OCI-LY3 (cell line): ENCODE measurements at regions not wholly inside any gene's neighbourhood (a gene's known extent, or its start where the extent isn't known, plus 50 kb on each side); places are given as distances from the start of the nearest gene placed in this dataset.

Experiments
- H2AFZ ChIP-seq: fragments of 200-600, 300-600 bp; shearing (Covaris generic); 2 replicates; pipeline ENCODE4 v1.6.0; 2014; ENCODE audit warnings: antibody characterized with exemption, low read depth, low read length
- H3K27ac ChIP-seq: fragments of 200-600, 300-600 bp; sonication (generic); 2 replicates; pipeline ENCODE4 v1.5.1; 2014; ENCODE audit warnings: mild to moderate bottlenecking, low read length, moderate library complexity, mixed read lengths
- H3K27me3 ChIP-seq: fragments of 200-600, 300-600 bp; sonication (generic); 2 replicates; pipeline ENCODE4 v1.6.1; 2014; ENCODE audit warnings: low read depth, low read length, mixed read lengths
- H3K36me3 ChIP-seq: fragments of 200-600, 300-600 bp; sonication (generic); replicated peaks from 2 replicates; pipeline ENCODE3; 2014; ENCODE audit warnings: low read depth, low read length, mixed read lengths
- H3K4me1 ChIP-seq: fragments of 300-600, 200-600 bp; sonication (generic); 2 replicates; pipeline ENCODE4 v1.6.1; 2014; ENCODE audit warnings: low read length, mixed read lengths
- H3K4me2 ChIP-seq: fragments of 200-600, 300-600 bp; sonication (generic); 2 replicates; pipeline ENCODE4 v1.6.1; 2014; ENCODE audit warnings: low read length, mixed read lengths
- H3K4me3 ChIP-seq: fragments of 300-600, 200-600 bp; sonication (generic); 2 replicates; pipeline ENCODE4 v1.5.1; 2014; ENCODE audit warnings: antibody characterized with exemption, mild to moderate bottlenecking, low read length, moderate library complexity
- H3K79me2 ChIP-seq: fragments of 300-600, 200-600 bp; shearing (Covaris generic); 2 replicates; pipeline ENCODE4 v1.6.1; 2014; ENCODE audit warnings: mild to moderate bottlenecking, low read length, mixed read lengths
- H3K9ac ChIP-seq: fragments of 300-600, 200-600 bp; shearing (Covaris generic); 2 replicates; pipeline ENCODE4 v1.6.0; 2014; ENCODE audit warnings: mild to moderate bottlenecking, low read length, moderate library complexity
- H3K9me3 ChIP-seq: fragments of 200-600, 300-600 bp; shearing (Covaris generic); 2 replicates; pipeline ENCODE4 v1.6.1; 2014; ENCODE audit warnings: low read length, mixed read lengths; ENCODE audit not compliant: insufficient read depth
- H4K20me1 ChIP-seq: fragments of 200-600, 300-600 bp; sonication (generic); 2 replicates; pipeline ENCODE4 v1.6.1; 2016; ENCODE audit warnings: low read length, mixed read lengths; ENCODE audit not compliant: insufficient read depth
- CTCF ChIP-seq: fragments of 200-600, 300-600 bp; sonication (generic); IDR thresholded peaks from 2 replicates; pipeline ENCODE4 v1.5.1; 2014; ENCODE audit warnings: antibody characterized with exemption, low read length, low read depth
- EZH2phosphoT487 ChIP-seq: fragments of 200-600 bp; shearing (Covaris generic); IDR thresholded peaks from 2 replicates; pipeline ENCODE4 v1.6.1; 2018; ENCODE audit warnings: antibody characterized with exemption, mixed run types, low read depth

- Histone ChIP-seq H3K4me3 (no peak overlapping the region), H3K27me3 (peaks cover 4% of the 10 kb centered on the region; the same call in 1 of the 2 replicates), H3K4me1 (no peaks in the 10 kb centered on the region), H2AFZ (no peak overlapping the region), H3K27ac (no peak overlapping the region), H3K4me2 (no peak overlapping the region), H3K9ac (no peak overlapping the region), H3K9me3 (no peaks in the 10 kb centered on the region), H4K20me1 (no peaks in the 10 kb centered on the region), H3K79me2 (no peaks in the 10 kb centered on the region), H3K36me3 (no peaks in the 10 kb centered on the region)
- TF ChIP-seq EZH2phosphoT487 (no peak), CTCF (no peak)
Observed at GRCh38 chr15:34646918-34647317, 63.5 kb upstream of the GOLGA8B start.

GRCh38 chr15:34644851-34645250 lies 61.4 kb upstream of the GOLGA8B start:
- Histone ChIP-seq H4K20me1 (no peaks in the 10 kb centered on the region), H3K4me3 (no peak overlapping the region), H3K79me2 (no peaks in the 10 kb centered on the region), H3K36me3 (no peaks in the 10 kb centered on the region), H3K4me1 (no peaks in the 10 kb centered on the region), H3K27me3 (peaks cover 4% of the 10 kb centered on the region; the same call in 1 of the 2 replicates), H3K9ac (no peak overlapping the region), H3K4me2 (no peak overlapping the region), H3K27ac (no peak overlapping the region), H2AFZ (no peak overlapping the region), H3K9me3 (no peaks in the 10 kb centered on the region)
- TF ChIP-seq EZH2phosphoT487 = no peak

GRCh38 chr15:34644061-34644460 lies 60.6 kb upstream of the GOLGA8B start:
- Histone ChIP-seq H3K79me2 (no peaks in the 10 kb centered on the region), H3K4me2 (no peak overlapping the region), H4K20me1 (no peaks in the 10 kb centered on the region), H3K27ac (no peak overlapping the region), H3K9ac (no peak overlapping the region), H3K4me3 (no peak overlapping the region), H3K36me3 (no peaks in the 10 kb centered on the region), H3K27me3 (peaks cover 4% of the 10 kb centered on the region; the same call in 1 of the 2 replicates), H3K9me3 (no peaks in the 10 kb centered on the region), H2AFZ (no peak overlapping the region), H3K4me1 (no peaks in the 10 kb centered on the region)
- TF ChIP-seq EZH2phosphoT487 = no peak
- TF ChIP-seq CTCF = no peak

- H3K27ac ChIP-seq = no peak overlapping the region
- no peaks in the 10 kb centered on the region for H3K79me2 ChIP-seq
- H3K4me1 ChIP-seq = no peaks in the 10 kb centered on the region
- H3K36me3 ChIP-seq = no peaks in the 10 kb centered on the region
- TF ChIP-seq CTCF (no peak), EZH2phosphoT487 (no peak)
- peaks cover 3% of the 10 kb centered on the region; the same call in 1 of the 2 replicates for H3K27me3 ChIP-seq
- no peak overlapping the region for H2AFZ ChIP-seq
- H3K4me2 ChIP-seq = no peak overlapping the region
- no peaks in the 10 kb centered on the region for H4K20me1 ChIP-seq
- H3K4me3 ChIP-seq = no peak overlapping the region
- no peaks in the 10 kb centered on the region for H3K9me3 ChIP-seq
- H3K9ac ChIP-seq = no peak overlapping the region
Observed at GRCh38 chr15:34642247-34642646, 58.8 kb upstream of the GOLGA8B start.

GRCh38 chr15:34640661-34641060 lies 57.2 kb upstream of the GOLGA8B start:
- Histone ChIP-seq H3K9me3 (no peaks in the 10 kb centered on the region), H2AFZ (no peak overlapping the region), H3K79me2 (no peaks in the 10 kb centered on the region), H3K4me2 (no peak overlapping the region), H4K20me1 (no peaks in the 10 kb centered on the region), H3K27ac (no peak overlapping the region), H3K4me1 (no peaks in the 10 kb centered on the region), H3K27me3 (no peaks in the 10 kb centered on the region), H3K9ac (no peak overlapping the region), H3K4me3 (no peak overlapping the region), H3K36me3 (no peaks in the 10 kb centered on the region)
- TF ChIP-seq EZH2phosphoT487 = no peak
- no peak for TF ChIP-seq CTCF
